ENCODE measurements at regions not wholly inside any gene's neighbourhood (a gene's known extent, or its start where the extent isn't known, plus 50 kb on each side); places are given as distances from the start of the nearest gene placed in this dataset.

GRCh38 chr9:31390403-31391025, 993.9 kb upstream of the ACO1 start (continued):
- TF ChIP-seq, protein P1, sequence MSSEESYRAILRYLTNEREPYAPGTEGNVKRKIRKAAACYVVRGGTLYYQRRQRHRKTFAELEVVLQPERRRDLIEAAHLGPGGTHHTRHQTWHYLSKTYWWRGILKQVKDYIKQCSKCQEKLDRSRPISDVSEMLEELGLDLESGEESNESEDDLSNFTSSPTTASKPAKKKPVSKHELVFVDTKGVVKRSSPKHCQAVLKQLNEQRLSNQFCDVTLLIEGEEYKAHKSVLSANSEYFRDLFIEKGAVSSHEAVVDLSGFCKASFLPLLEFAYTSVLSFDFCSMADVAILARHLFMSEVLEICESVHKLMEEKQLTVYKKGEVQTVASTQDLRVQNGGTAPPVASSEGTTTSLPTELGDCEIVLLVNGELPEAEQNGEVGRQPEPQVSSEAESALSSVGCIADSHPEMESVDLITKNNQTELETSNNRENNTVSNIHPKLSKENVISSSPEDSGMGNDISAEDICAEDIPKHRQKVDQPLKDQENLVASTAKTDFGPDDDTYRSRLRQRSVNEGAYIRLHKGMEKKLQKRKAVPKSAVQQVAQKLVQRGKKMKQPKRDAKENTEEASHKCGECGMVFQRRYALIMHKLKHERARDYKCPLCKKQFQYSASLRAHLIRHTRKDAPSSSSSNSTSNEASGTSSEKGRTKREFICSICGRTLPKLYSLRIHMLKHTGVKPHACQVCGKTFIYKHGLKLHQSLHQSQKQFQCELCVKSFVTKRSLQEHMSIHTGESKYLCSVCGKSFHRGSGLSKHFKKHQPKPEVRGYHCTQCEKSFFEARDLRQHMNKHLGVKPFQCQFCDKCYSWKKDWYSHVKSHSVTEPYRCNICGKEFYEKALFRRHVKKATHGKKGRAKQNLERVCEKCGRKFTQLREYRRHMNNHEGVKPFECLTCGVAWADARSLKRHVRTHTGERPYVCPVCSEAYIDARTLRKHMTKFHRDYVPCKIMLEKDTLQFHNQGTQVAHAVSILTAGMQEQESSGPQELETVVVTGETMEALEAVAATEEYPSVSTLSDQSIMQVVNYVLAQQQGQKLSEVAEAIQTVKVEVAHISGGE (tag by site-specific recombination; conservative IDR thresholded peaks at IDR 0.05; ENCODE audit: low read depth), result no peak
- no peak for TF ChIP-seq ZNF560 (tag by site-specific recombination; IDR thresholded peaks at IDR 0.05; ENCODE audit: borderline replicate concordance)
- TF ChIP-seq AEBP2 (tag by site-specific recombination; IDR thresholded peaks at IDR 0.05; ENCODE audit: borderline replicate concordance), result no peak

DNA sequence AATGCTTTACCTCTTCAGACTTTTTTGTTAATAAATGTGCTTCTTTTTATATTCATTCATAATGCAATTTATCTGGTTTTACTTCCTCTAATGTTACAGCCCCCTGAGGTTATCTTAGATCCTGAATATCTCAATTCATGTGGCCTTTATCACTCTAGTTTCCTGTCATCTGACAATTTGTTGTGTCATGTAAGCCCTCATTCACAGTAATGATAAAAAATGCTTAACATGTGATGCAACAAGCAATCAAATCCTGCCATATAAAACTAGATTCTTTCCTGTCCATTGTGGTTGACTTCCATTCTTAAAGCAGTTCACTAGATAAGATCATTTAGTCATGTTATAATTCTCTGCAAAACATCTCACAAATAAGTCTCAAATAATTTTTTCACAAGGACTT, 991.2 kb upstream of the ACO1 start:
- TF ChIP-seq HOXD13 (CRISPR knock-in tag; IDR thresholded peaks at IDR 0.05; ENCODE audit: borderline replicate concordance) (no peak), ZNF596 (tag by site-specific recombination; IDR thresholded peaks at IDR 0.05) (no peak), MZF1 (tag by site-specific recombination; IDR thresholded peaks at IDR 0.05; ENCODE audit: borderline replicate concordance) (no peak), ZNF311 (tag by site-specific recombination; IDR thresholded peaks at IDR 0.05; ENCODE audit: borderline replicate concordance) (no peak), ZNF302 (tag by site-specific recombination; IDR thresholded peaks at IDR 0.05; ENCODE audit: low read depth) (no peak), ZBTB21 (tag by site-specific recombination; IDR thresholded peaks at IDR 0.05) (no peak), YY2 (tag by site-specific recombination; IDR thresholded peaks at IDR 0.05) (no peak), ZNF292 (tag by site-specific recombination; IDR thresholded peaks at IDR 0.05; ENCODE audit: borderline replicate concordance, low read depth) (no peak), HOXC10 (CRISPR knock-in tag; IDR thresholded peaks at IDR 0.05) (no peak), ZNF530 (tag by site-specific recombination; IDR thresholded peaks at IDR 0.05; ENCODE audit: low read depth) (no peak), ZFP3 (tag by site-specific recombination; IDR thresholded peaks at IDR 0.05; ENCODE audit: low read depth) (no peak), KLF1 (tag by site-specific recombination; IDR thresholded peaks at IDR 0.05) (no peak), RBAK (tag by site-specific recombination; IDR thresholded peaks at IDR 0.05) (no peak)
- Histone ChIP-seq H3K36me3 (ENCODE audit: control insufficient read depth in 2 of 2, insufficient read depth in 1 of 2, low read length in 2 of 2) (no peaks in the 10 kb centered on the region), H3K9me3 (ENCODE audit: control insufficient read depth, insufficient read depth, low read depth, low read length) (no peaks in the 10 kb centered on the region), H3K4me3 (ENCODE audit: low read depth, low read length) (no peak overlapping the region), H3K4me1 (ENCODE audit: control insufficient read depth, insufficient read depth, low read length) (no peaks in the 10 kb centered on the region), H3K27ac (ENCODE audit: extremely low read depth, low read depth, low read length) (no peak overlapping the region)
- ChIA-PET CTCF (no interaction called here), POLR2A (no interaction called here)

DNA sequence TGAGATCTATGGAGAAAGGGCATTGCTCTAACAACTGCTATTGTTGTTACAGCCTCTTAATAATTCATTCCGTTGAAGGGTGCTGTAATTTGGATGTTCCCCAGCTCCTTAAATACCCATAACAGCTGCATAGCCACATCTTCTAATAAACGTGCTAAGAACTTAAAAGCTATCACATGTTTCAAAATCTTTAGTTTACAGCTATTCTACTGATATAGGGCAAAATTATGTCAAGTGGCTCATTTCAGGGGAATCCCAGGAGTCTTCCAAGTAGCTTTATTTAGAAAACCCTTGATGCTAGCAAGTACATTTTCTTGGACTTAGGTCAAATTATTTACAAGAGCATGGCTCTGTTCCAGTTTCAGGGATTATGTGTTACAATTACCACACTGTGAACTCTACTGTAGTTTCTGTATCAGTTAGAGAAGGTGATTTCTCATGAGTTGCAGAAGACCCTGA, 990.4 kb upstream of the ACO1 start:
- CTCF ChIA-PET, result interaction anchor here (0.6 kb wide), 1 partner anchor 698 kb away, joined by 3 read pairs; no protein-coding TSS in a partner anchor
- POLR2A ChIA-PET, result no interaction called here
- Histone ChIP-seq H3K9me3 (ENCODE audit: control insufficient read depth, insufficient read depth, low read depth, low read length) (no peaks in the 10 kb centered on the region), H3K27ac (ENCODE audit: extremely low read depth, low read depth, low read length) (no peak overlapping the region), H3K4me1 (ENCODE audit: control insufficient read depth, insufficient read depth, low read length) (no peaks in the 10 kb centered on the region), H3K4me3 (ENCODE audit: low read depth, low read length) (no peak overlapping the region), H3K36me3 (ENCODE audit: control insufficient read depth in 2 of 2, insufficient read depth in 1 of 2, low read length in 2 of 2) (no peaks in the 10 kb centered on the region)
- TF ChIP-seq ZNF214 (tag by site-specific recombination; IDR thresholded peaks at IDR 0.05; ENCODE audit: borderline replicate concordance) (no peak), ZNF18 (tag by site-specific recombination; IDR thresholded peaks at IDR 0.05) (no peak), ZNF558 (tag by site-specific recombination; IDR thresholded peaks at IDR 0.05) (no peak), ZNF157 (tag by site-specific recombination; IDR thresholded peaks at IDR 0.05) (no peak), ZBTB44 (tag by site-specific recombination; IDR thresholded peaks at IDR 0.05) (no peak), ZEB2 (tag by site-specific recombination; IDR thresholded peaks at IDR 0.05) (no peak), ZNF362 (tag by site-specific recombination; IDR thresholded peaks at IDR 0.05) (no peak), ZNF211 (tag by site-specific recombination; IDR thresholded peaks at IDR 0.05; ENCODE audit: low read depth) (no peak), ZNF596 (tag by site-specific recombination; IDR thresholded peaks at IDR 0.05) (no peak)

Measured in HEK293 (cell line).